ENCODE measurements at regions not wholly inside any gene's neighbourhood (a gene's known extent, or its start where the extent isn't known, plus 50 kb on each side); places are given as distances from the start of the nearest gene placed in this dataset.

DNA sequence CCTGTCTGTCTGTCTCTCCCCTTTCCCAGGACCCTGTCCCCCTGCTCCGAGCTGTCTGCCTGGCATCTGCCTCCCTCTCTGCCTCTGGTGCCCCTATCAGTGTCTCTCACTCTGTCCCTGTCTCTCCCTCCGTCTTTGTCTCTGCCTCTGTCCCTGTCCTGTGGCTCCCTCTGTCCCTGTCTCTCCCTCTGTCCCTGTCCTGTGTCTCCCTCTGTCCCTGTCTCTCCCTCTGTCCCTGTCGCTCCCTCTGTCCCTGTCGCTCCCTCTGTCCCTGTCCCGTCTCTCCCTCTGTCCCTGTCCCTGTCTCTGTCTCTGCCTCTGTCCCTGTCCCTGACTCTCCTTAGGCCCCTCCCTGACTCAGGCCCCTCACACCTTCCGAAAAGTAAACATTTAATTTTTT lies 75.0 kb upstream of the PAX2 start:
- TF ChIP-seq GABPB1 (CRISPR knock-in tag; IDR thresholded peaks at IDR 0.05) (no peak), CTCF (CRISPR knock-in tag; IDR thresholded peaks at IDR 0.05) (no peak), ZNF879 (CRISPR knock-in tag; IDR thresholded peaks at IDR 0.05) (no peak), HES4 (CRISPR knock-in tag; IDR thresholded peaks at IDR 0.05; ENCODE audit: borderline replicate concordance) (no peak), ZNF121 (CRISPR knock-in tag; IDR thresholded peaks at IDR 0.05) (no peak), SP2 (CRISPR knock-in tag; IDR thresholded peaks at IDR 0.05) (no peak), ARID3A (IDR thresholded peaks at IDR 0.05; ENCODE audit: low read depth, low read length) (no peak)

Measured in HepG2 (cell line).